Loucy (cell line): ENCODE measurements at regions not wholly inside any gene's neighbourhood (a gene's known extent, or its start where the extent isn't known, plus 50 kb on each side); places are given as distances from the start of the nearest gene placed in this dataset.

ENCODE experiments used
- H2AFZ ChIP-seq: fragments of 200-600 bp; sonication (generic); 2 replicates; pipeline ENCODE4 v1.6.0; 2016; ENCODE audit warnings: antibody characterized with exemption, mild to moderate bottlenecking, low read length, moderate library complexity
- H3F3A ChIP-seq: fragments of 200-600 bp; 2 replicates; pipeline ENCODE4 v1.6.0; 2016; ENCODE audit warnings: antibody characterized with exemption, low read depth, mild to moderate bottlenecking
- H3K27me3 ChIP-seq: fragments of 200-600 bp; sonication (generic); 2 replicates; pipeline ENCODE4 v1.6.1; 2014; ENCODE audit warnings: low read length, mild to moderate bottlenecking; ENCODE audit not compliant: insufficient read depth, poor library complexity, severe bottlenecking
- H3K36me3 ChIP-seq: fragments of 200-600 bp; sonication (generic); 2 replicates; pipeline ENCODE4 v1.6.1; 2016; ENCODE audit warnings: low read length; ENCODE audit not compliant: insufficient read depth
- H3K4me1 ChIP-seq: fragments of 200-600 bp; sonication (generic); 2 replicates; pipeline ENCODE4 v1.5.1; 2014; ENCODE audit warnings: low read length, mild to moderate bottlenecking; ENCODE audit not compliant: insufficient read depth, poor library complexity, severe bottlenecking
- H3K4me2 ChIP-seq: fragments of 200-600 bp; sonication (generic); 2 replicates; pipeline ENCODE4 v1.6.0; 2014; ENCODE audit warnings: antibody characterized with exemption, low read length, low read depth, mild to moderate bottlenecking; ENCODE audit not compliant: poor library complexity, severe bottlenecking
- H3K4me3 ChIP-seq: fragments of 200-600 bp; sonication (generic); 2 replicates; pipeline ENCODE4 v1.5.1; 2014; ENCODE audit warnings: low read length, mild to moderate bottlenecking, mixed read lengths; ENCODE audit not compliant: poor library complexity, severe bottlenecking
- H3K79me2 ChIP-seq: fragments of 200-600 bp; sonication (generic); 2 replicates; pipeline ENCODE4 v1.6.1; 2014; ENCODE audit warnings: low read length; ENCODE audit not compliant: insufficient read depth
- H3K9ac ChIP-seq: fragments of 200-600 bp; sonication (generic); 2 replicates; pipeline ENCODE4 v1.6.0; 2014; ENCODE audit warnings: mild to moderate bottlenecking, low read depth, low read length, moderate library complexity; ENCODE audit not compliant: poor library complexity, severe bottlenecking
- H3K9me2 ChIP-seq: fragments of 200-600 bp; sonication (generic); replicated peaks from 2 replicates; pipeline ENCODE4 v1.6.1; 2016; ENCODE audit warnings: low read depth, low read length, mixed read lengths
- H3K9me3 ChIP-seq: fragments of 200-600 bp; sonication (generic); 2 replicates; pipeline ENCODE4 v1.6.1; 2014; ENCODE audit warnings: mild to moderate bottlenecking, antibody characterized with exemption, low read length, low read depth; ENCODE audit not compliant: insufficient read depth
- H4K20me1 ChIP-seq: fragments of 200-600 bp; sonication (generic); 2 replicates; pipeline ENCODE4 v1.6.0; 2014; ENCODE audit warnings: antibody characterized with exemption, low read length, mild to moderate bottlenecking; ENCODE audit not compliant: insufficient read depth, poor library complexity, severe bottlenecking
- EZH2phosphoT487 ChIP-seq: fragments of 200-600 bp; IDR thresholded peaks from 2 replicates; pipeline ENCODE4 v1.6.1; 2018; ENCODE audit warnings: antibody characterized with exemption, mild to moderate bottlenecking, moderate library complexity, borderline replicate concordance
- TF ChIP-seq, protein P1 (sequence below): fragments of 200-600 bp; sonication (generic); conservative IDR thresholded peaks from 2 replicates; pipeline ENCODE4 v1.5.1; 2014; ENCODE audit warnings: mild to moderate bottlenecking, antibody characterized with exemption, low read length

DNA sequence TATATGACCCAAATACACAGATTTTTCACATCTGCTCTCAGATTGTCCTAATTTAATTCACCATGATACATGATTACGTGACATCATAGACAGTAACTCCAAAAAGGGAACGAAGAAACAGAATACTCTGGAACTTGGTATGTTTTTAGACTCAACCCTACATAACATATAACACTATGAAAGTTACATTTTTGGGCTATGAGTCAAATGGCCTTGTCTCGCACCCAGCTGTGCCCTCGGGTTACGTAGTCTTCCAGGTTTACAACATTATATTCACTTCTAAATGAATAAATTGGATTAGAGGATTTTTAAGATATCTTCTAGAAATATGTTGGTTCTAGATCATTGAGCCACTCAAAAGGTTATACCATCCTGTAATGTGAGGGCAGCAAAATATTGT, 2089.6 kb upstream of the TENM3 start:
- H2AFZ ChIP-seq: no peak overlapping the region
- H3K9ac ChIP-seq: no peak overlapping the region
- H3K27me3 ChIP-seq: no peaks in the 10 kb centered on the region
- H3K36me3 ChIP-seq: no peaks in the 10 kb centered on the region
- H3K4me3 ChIP-seq: no peak overlapping the region
- TF ChIP-seq, protein P1, sequence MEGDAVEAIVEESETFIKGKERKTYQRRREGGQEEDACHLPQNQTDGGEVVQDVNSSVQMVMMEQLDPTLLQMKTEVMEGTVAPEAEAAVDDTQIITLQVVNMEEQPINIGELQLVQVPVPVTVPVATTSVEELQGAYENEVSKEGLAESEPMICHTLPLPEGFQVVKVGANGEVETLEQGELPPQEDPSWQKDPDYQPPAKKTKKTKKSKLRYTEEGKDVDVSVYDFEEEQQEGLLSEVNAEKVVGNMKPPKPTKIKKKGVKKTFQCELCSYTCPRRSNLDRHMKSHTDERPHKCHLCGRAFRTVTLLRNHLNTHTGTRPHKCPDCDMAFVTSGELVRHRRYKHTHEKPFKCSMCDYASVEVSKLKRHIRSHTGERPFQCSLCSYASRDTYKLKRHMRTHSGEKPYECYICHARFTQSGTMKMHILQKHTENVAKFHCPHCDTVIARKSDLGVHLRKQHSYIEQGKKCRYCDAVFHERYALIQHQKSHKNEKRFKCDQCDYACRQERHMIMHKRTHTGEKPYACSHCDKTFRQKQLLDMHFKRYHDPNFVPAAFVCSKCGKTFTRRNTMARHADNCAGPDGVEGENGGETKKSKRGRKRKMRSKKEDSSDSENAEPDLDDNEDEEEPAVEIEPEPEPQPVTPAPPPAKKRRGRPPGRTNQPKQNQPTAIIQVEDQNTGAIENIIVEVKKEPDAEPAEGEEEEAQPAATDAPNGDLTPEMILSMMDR: no peak
- TF ChIP-seq EZH2phosphoT487: no peak
- no peaks in the 10 kb centered on the region for H3K79me2 ChIP-seq
- H3K4me2 ChIP-seq: no peak overlapping the region
- no peaks in the 10 kb centered on the region for H4K20me1 ChIP-seq
- no peaks in the 10 kb centered on the region for H3F3A ChIP-seq
- H3K9me3 ChIP-seq: no peaks in the 10 kb centered on the region
- H3K4me1 ChIP-seq: no peaks in the 10 kb centered on the region
- no peaks in the 10 kb centered on the region for H3K9me2 ChIP-seq

DNA sequence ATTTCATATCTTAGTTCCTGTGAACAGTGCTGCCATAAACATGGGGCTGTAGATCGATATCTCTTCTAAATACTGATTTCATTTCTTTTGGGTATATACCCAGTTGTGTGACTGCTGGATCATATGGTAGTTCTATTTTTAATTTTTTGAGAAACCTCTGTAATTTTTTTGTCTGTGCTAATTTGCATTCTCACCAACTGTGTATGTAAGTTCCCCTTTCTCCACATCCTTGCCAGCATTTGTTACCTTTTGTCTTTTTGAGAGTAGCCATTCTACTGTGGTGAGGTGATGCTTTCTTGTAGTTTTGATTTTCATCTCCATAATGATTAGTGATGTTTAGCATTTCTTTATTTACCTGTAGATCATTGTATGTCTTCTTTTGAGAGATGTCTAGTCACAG, 2086.5 kb upstream of the TENM3 start:
- Histone ChIP-seq H2AFZ (no peak overlapping the region), H4K20me1 (no peaks in the 10 kb centered on the region), H3K27me3 (no peaks in the 10 kb centered on the region), H3K9me3 (no peaks in the 10 kb centered on the region), H3K36me3 (no peaks in the 10 kb centered on the region), H3F3A (no peaks in the 10 kb centered on the region), H3K9ac (no peak overlapping the region), H3K9me2 (no peaks in the 10 kb centered on the region), H3K4me1 (no peaks in the 10 kb centered on the region), H3K79me2 (no peaks in the 10 kb centered on the region), H3K4me2 (no peak overlapping the region), H3K4me3 (no peak overlapping the region)
- TF ChIP-seq, protein P1: no peak

DNA sequence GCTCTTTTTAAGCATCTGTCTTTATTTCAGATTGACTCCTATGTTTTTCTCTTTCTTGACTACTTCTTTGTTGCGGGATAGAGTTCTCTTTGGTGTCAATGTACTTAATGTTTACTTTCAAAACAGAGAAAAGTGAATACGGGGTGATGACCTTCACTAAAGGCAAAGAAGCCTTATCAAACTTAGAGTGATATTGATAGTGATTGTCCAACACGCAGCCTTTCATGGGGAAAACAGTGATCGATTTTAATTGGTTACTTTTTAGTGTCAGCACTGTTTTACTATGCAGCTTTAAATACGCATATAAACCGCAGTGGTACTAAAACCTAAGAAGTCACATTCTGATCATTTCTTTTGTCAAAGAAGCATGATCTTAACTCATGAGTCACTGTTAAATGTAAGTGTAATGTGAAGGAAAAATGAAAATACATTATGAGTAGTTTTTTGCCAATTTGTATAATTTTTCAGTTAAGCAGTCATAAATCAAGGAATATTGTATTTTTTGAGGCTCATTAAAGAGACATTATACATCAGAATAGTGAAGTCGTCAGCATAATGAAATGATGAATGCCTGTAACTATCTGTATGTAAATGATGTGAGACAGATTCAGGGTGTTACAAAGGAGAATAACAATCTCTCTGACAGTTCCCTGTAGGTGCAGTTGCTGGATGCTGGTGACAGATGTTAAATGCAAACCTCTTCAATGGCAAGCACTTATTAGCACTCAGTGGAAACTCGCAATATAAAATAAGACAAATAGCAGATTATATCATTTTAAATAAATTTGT, 2082.8 kb upstream of the TENM3 start:
- H3K4me2 ChIP-seq: no peak overlapping the region
- H3K4me1 ChIP-seq: no peaks in the 10 kb centered on the region

More for the DNA sequence above, 2082.8 kb upstream of the TENM3 start:
- H3K9me2 ChIP-seq: no peaks in the 10 kb centered on the region
- H3K9me3 ChIP-seq: no peaks in the 10 kb centered on the region
- no peaks in the 10 kb centered on the region for H3K27me3 ChIP-seq
- no peak overlapping the region for H2AFZ ChIP-seq
- no peaks in the 10 kb centered on the region for H4K20me1 ChIP-seq
- no peaks in the 10 kb centered on the region for H3K79me2 ChIP-seq
- no peaks in the 10 kb centered on the region for H3F3A ChIP-seq
- no peaks in the 10 kb centered on the region for H3K36me3 ChIP-seq
- H3K9ac ChIP-seq: no peak overlapping the region
- H3K4me3 ChIP-seq: no peak overlapping the region
- TF ChIP-seq, protein P1: no peak
- TF ChIP-seq EZH2phosphoT487: no peak
